ENCODE measurements at regions not wholly inside any gene's neighbourhood (a gene's known extent, or its start where the extent isn't known, plus 50 kb on each side); places are given as distances from the start of the nearest gene placed in this dataset.
A peak's percentile ranks its signal among the peaks of the same experiment; 100 is the strongest.

- H3K4me3 ChIP-seq (ENCODE audit: low read depth, low read length), result peak overlapping the region; percentile 38
- peak; percentile 8 for DNase-seq (ENCODE audit: low read depth)
- TF ChIP-seq, protein P1, sequence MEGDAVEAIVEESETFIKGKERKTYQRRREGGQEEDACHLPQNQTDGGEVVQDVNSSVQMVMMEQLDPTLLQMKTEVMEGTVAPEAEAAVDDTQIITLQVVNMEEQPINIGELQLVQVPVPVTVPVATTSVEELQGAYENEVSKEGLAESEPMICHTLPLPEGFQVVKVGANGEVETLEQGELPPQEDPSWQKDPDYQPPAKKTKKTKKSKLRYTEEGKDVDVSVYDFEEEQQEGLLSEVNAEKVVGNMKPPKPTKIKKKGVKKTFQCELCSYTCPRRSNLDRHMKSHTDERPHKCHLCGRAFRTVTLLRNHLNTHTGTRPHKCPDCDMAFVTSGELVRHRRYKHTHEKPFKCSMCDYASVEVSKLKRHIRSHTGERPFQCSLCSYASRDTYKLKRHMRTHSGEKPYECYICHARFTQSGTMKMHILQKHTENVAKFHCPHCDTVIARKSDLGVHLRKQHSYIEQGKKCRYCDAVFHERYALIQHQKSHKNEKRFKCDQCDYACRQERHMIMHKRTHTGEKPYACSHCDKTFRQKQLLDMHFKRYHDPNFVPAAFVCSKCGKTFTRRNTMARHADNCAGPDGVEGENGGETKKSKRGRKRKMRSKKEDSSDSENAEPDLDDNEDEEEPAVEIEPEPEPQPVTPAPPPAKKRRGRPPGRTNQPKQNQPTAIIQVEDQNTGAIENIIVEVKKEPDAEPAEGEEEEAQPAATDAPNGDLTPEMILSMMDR (IDR thresholded peaks at IDR 0.05; ENCODE audit: insufficient read depth, low read depth, low read length), result no peak
Observed at GRCh38 chr6:119856136-119856535, 506.6 kb upstream of the MAN1A1 start.

DNA sequence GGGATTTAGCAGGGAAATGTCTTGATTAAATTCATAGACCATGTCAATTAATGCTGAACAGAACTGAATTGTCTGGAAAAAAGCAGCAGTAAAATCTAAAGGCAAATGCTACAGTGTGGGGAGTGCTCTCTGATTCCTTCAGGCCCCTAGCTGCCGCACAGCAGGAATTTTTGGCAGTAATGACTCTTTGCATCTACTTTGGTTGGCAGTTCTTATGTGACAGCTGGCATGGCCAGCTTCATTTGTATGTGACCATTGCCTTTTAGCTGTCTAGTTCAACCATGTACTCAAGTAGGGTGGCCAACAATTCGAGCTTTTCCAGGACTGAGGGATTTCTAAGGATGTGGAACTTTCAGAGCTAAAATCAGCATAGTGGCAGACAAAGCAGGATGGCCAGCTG lies 499.1 kb upstream of the MAN1A1 start:
- TF ChIP-seq, protein P1 (IDR thresholded peaks at IDR 0.05; ENCODE audit: insufficient read depth, low read depth, low read length), result no peak
- no peak overlapping the region for H3K4me3 ChIP-seq (ENCODE audit: low read depth, low read length)
- DNase-seq (ENCODE audit: low read depth), result no peak

DNA sequence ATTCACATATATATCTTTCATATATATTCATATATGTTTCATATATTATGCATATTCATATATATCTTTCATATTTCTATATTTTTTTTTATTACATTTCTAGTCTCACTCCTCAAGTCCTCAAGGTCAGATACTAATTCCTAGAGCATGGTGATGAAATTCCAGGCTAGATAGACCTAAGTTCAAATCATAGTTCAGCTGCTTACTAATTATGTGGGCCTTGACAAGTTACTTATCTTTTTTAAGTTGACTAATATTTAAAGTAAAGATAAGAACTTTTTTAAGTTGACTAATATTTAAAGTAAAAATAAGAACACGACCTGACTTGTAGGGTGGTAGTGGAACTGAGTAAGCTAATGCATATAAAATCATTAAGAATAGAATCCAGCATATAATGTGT lies 495.6 kb upstream of the MAN1A1 start:
- DNase-seq (ENCODE audit: low read depth), result no peak
- TF ChIP-seq, protein P1 (IDR thresholded peaks at IDR 0.05; ENCODE audit: insufficient read depth, low read depth, low read length), result no peak
- H3K4me3 ChIP-seq (ENCODE audit: low read depth, low read length), result no peak overlapping the region

DNA sequence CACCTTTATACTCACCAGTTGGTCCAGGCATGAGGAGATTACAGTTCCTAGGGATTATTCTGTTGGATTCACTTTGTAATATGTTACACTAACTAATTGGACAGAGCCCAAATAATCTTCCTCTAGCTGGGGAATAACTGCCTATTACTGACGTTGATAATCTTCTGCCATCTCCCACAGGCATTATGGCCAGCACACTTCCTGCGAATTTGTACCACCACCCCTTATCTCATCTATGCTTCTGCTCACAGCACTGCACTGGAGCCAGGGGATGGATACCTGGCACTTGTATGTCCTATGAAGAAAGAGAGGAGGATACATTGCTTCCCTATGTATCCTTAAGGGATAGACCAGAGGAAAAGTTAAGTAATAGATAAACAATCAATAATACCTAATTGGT lies 494.8 kb upstream of the MAN1A1 start:
- no peak overlapping the region for H3K4me3 ChIP-seq (ENCODE audit: low read depth, low read length)
- TF ChIP-seq, protein P1 (IDR thresholded peaks at IDR 0.05; ENCODE audit: insufficient read depth, low read depth, low read length), result no peak
- DNase-seq (ENCODE audit: low read depth), result no peak

GRCh38 chr6:119842191-119842590 lies 492.6 kb upstream of the MAN1A1 start:
- TF ChIP-seq, protein P1 (IDR thresholded peaks at IDR 0.05; ENCODE audit: insufficient read depth, low read depth, low read length), result no peak
- DNase-seq (ENCODE audit: low read depth), result no peak
- no peak overlapping the region for H3K4me3 ChIP-seq (ENCODE audit: low read depth, low read length)

- no peak overlapping the region for H3K4me3 ChIP-seq (ENCODE audit: low read depth, low read length)
- TF ChIP-seq, protein P1 (IDR thresholded peaks at IDR 0.05; ENCODE audit: insufficient read depth, low read depth, low read length), result no peak
- DNase-seq (ENCODE audit: low read depth), result no peak
Observed at GRCh38 chr6:119838043-119838442, 488.5 kb upstream of the MAN1A1 start.

GRCh38 chr6:119834418-119834817 lies 484.9 kb upstream of the MAN1A1 start:
- H3K4me3 ChIP-seq (ENCODE audit: low read depth, low read length), result no peak overlapping the region
- TF ChIP-seq, protein P1 (IDR thresholded peaks at IDR 0.05; ENCODE audit: insufficient read depth, low read depth, low read length), result no peak
- no peak for DNase-seq (ENCODE audit: low read depth)
